GM21737 (cell line): ENCODE measurements at regions not wholly inside any gene's neighbourhood (a gene's known extent, or its start where the extent isn't known, plus 50 kb on each side); places are given as distances from the start of the nearest gene placed in this dataset.

Experiments
- ATAC-seq: cut with Tn5 transposase; IDR thresholded peaks from one replicate; pipeline ENCODE4 v1.9.1; 2021; ENCODE audit warnings: mild to moderate bottlenecking, moderate library complexity; ENCODE audit not compliant: unreplicated experiment

GRCh38 chr18:22108674-22109073, 60.7 kb upstream of the GATA6 start:
- no peak for ATAC-seq

GRCh38 chr18:22109535-22109934, 59.9 kb upstream of the GATA6 start:
- no peak for ATAC-seq

GRCh38 chr18:22110461-22110924, 58.9 kb upstream of the GATA6 start:
- ATAC-seq, result no peak

GRCh38 chr18:22112215-22112614, 57.2 kb upstream of the GATA6 start:
- ATAC-seq, result no peak

- ATAC-seq, result no peak
Observed at GRCh38 chr18:22113144-22113844, 56.1 kb upstream of the GATA6 start.

GRCh38 chr18:22114526-22115321, 54.7 kb upstream of the GATA6 start:
- no peak for ATAC-seq

GRCh38 chr18:22115573-22115972, 53.8 kb upstream of the GATA6 start:
- ATAC-seq, result no peak
